GM12874 (cell line): ENCODE measurements at regions not wholly inside any gene's neighbourhood (a gene's known extent, or its start where the extent isn't known, plus 50 kb on each side); places are given as distances from the start of the nearest gene placed in this dataset.

Source experiments
- CTCF ChIP-seq: IDR thresholded peaks from 2 replicates; pipeline ENCODE4 v1.5.1; 2011; ENCODE audit warnings: low read depth, mild to moderate bottlenecking, control low read depth, low read length, moderate library complexity; ENCODE audit not compliant: insufficient read depth

- TF ChIP-seq CTCF: no peak
Measured at GRCh38 chr16:87045466-87046216, 271.6 kb downstream of the C16orf95 start.

GRCh38 chr16:87046235-87046634, 271.0 kb downstream of the C16orf95 start:
- no peak for TF ChIP-seq CTCF

GRCh38 chr16:87047221-87048037, 269.8 kb downstream of the C16orf95 start:
- no peak for TF ChIP-seq CTCF

GRCh38 chr16:87048038-87048729, 269.0 kb downstream of the C16orf95 start:
- no peak for TF ChIP-seq CTCF

- no peak for TF ChIP-seq CTCF
Measured at GRCh38 chr16:87048730-87049115, 268.5 kb downstream of the C16orf95 start.

GRCh38 chr16:87050142-87050541, 267.1 kb downstream of the C16orf95 start:
- no peak for TF ChIP-seq CTCF
